T-cell (primary cell): ENCODE measurements at regions not wholly inside any gene's neighbourhood (a gene's known extent, or its start where the extent isn't known, plus 50 kb on each side); places are given as distances from the start of the nearest gene placed in this dataset.

Experiments used
- ATAC-seq, 4 experiments: fragments of 200-7000 bp in 3 of 4; fragments of 150-1000 bp in 1 of 4; cut with Tn5 transposase; replicated peaks in 1 of 4; 1 replicate in 3 of 4; 2 replicates in 1 of 4; pipeline ENCODE4 v1.10.0; 2021; ENCODE audit warnings: moderate library complexity in 3 of 4, mild to moderate bottlenecking in 2 of 4, moderate number of reproducible peaks in 1 of 4
- CTCF ChIA-PET, 2 donors: fragments of 300-600 bp; sonication (Branson Sonifier 250); formaldehyde crosslinking; loops; one replicate each; lab custom pipeline; 2022; ENCODE audit warnings: antibody characterized with exemption in 2 of 2; lab: Charles Lee
- POLR2A ChIA-PET, 2 donors: fragments of 300-600 bp; sonication (Branson Sonifier 250); formaldehyde crosslinking; loops; one replicate each; lab custom pipeline; 2022; ENCODE audit warnings: antibody characterized with exemption in 2 of 2; lab: Charles Lee
- DNase-seq, 35 experiments: peaks; one replicate each; pipeline versions ENCODE4 v3.0.0 to v3.0.0-alpha.2; 2013 to 2023
- H3K27ac ChIP-seq: one replicate; pipeline ENCODE4 v1.5.1; 2013; ENCODE audit warnings: low read length
- H3K27me3 ChIP-seq, 2 experiments: replicated peaks in 1 of 2; 1 replicate in 1 of 2; 2 replicates in 1 of 2; pipeline versions ENCODE4 v1.6.1 to v1.7.0; 2013; ENCODE audit warnings: low read length in 1 of 2, mixed read lengths in 1 of 2; ENCODE audit not compliant: control insufficient read depth in 2 of 2, insufficient read depth in 2 of 2; ENCODE audit errors: extremely low read depth in 1 of 2
- H3K36me3 ChIP-seq, 2 donors: 1 replicate in 1 of 2; 2 replicates in 1 of 2; pipeline versions ENCODE4 v1.6.1 to v1.7.0; 2013; ENCODE audit warnings: low read length in 1 of 2; ENCODE audit not compliant: control insufficient read depth in 2 of 2, insufficient read depth in 1 of 2; ENCODE audit errors: extremely low read depth in 1 of 2
- H3K4me1 ChIP-seq, 2 experiments: 1 replicate in 1 of 2; 2 replicates in 1 of 2; pipeline versions ENCODE4 v1.6.1 to v1.7.0; 2013; ENCODE audit warnings: low read length in 2 of 2, mixed read lengths in 1 of 2; ENCODE audit not compliant: insufficient read depth in 2 of 2, control insufficient read depth in 1 of 2; ENCODE audit errors: extremely low read depth in 1 of 2
- H3K4me3 ChIP-seq, 2 donors: 1 replicate in 1 of 2; 2 replicates in 1 of 2; pipeline versions ENCODE4 v1.5.1 to v1.7.0; 2013; ENCODE audit warnings: mild to moderate bottlenecking in 2 of 2, low read length in 1 of 2, moderate library complexity in 1 of 2; ENCODE audit not compliant: control insufficient read depth in 1 of 2; ENCODE audit errors: extremely low read depth in 1 of 2
- H3K9me3 ChIP-seq: 2 replicates; pipeline ENCODE4 v1.7.0; 2013
- H3K27ac Mint-ChIP-seq, 2 donors: one replicate each; pipeline ENCODE4 v1.8.0; 2020 to 2021; ENCODE audit warnings: mild to moderate bottlenecking in 2 of 2, mixed read lengths in 2 of 2
- H3K27me3 Mint-ChIP-seq, 2 donors: one replicate each; pipeline ENCODE4 v1.8.0; 2021 to 2022; ENCODE audit warnings: mixed read lengths in 2 of 2
- H3K36me3 Mint-ChIP-seq: one replicate; pipeline ENCODE4 v1.8.0; 2021; ENCODE audit warnings: mixed read lengths
- H3K4me1 Mint-ChIP-seq, 3 donors: one replicate each; pipeline ENCODE4 v1.8.0; 2020 to 2022; ENCODE audit warnings: mixed read lengths in 3 of 3, mild to moderate bottlenecking in 1 of 3
- H3K4me3 Mint-ChIP-seq, 3 donors: one replicate each; pipeline ENCODE4 v1.8.0; 2020 to 2022; ENCODE audit warnings: mild to moderate bottlenecking in 3 of 3, mixed read lengths in 3 of 3, moderate library complexity in 3 of 3
- H3K9me3 Mint-ChIP-seq, 3 donors: one replicate each; pipeline ENCODE4 v1.8.0; 2020 to 2022; ENCODE audit warnings: mixed read lengths in 3 of 3
- WGBS: methylation state at CpG from one replicate; pipeline ENCODE4 v1.1.5; 2013; ENCODE audit warnings: missing lambda C conversion rate; ENCODE audit not compliant: insufficient coverage; 5-methylcytosine and 5-hydroxymethylcytosine counted together

DNA sequence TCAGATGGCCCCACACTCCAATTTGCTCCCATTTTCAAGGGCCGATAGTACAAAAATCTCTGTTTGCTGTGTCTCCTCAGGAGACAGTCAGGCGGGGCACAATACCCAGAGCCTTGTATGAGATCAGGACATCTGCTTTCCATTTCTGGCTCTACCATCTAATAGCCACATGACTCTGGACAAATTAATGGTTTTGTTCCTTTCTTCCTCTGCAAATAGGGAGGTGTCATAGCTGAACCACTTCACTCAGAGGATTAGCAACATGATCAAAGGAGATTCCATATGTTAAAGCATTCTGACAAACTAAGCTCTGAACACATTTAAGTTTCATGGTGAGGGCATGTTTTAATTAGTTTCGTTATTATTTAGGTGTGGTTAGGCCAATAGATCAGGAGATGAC, 602.1 kb upstream of the SYT4 start:
- DNase-seq = no peak
- POLR2A ChIA-PET = no interaction called here

DNA sequence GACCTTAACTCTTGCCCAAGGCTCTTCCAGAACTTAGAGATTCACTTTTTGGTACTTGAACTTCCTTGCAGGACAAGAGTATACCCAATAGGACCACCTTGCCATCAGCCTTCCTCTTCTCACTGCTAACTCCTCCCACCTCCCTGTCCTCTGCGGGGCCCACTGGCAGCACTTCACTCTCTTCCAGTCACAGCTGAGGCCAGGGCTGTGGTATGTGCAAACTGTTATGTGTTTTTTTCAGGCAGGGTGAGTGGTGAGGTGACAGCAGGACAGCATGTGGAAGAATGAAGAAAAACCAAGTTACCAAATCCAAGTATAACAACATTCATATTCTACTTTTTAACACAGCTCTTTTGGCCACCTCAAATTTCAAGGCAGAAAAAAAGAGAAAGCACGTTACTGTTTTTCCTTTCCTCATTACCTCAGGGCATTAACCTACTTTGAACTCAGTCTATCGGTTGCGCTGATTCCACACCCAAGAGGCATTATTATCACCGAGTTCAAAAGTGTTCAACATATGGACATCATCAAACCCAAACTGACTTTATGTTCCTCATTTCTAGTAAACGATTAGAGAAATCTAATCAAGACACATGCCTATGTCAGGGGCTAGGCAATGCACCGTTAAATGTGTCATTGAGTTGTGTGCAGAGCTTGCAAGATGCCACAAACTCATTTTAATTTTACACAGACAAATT, 605.2 kb upstream of the SYT4 start:
- Mint-ChIP-seq H3K27ac (no peak overlapping the region), H3K4me3 (no peak overlapping the region), H3K36me3 (no peaks in the 10 kb centered on the region), H3K27me3 (no peaks in the 10 kb centered on the region), H3K4me1 (no peaks in the 10 kb centered on the region), H3K9me3 (peaks cover 8 to 28% (median 14%) of the 10 kb centered on the region in 3 donors)
- H3K4me1 ChIP-seq = no peaks in the 10 kb centered on the region
- no peaks in the 10 kb centered on the region for H3K27me3 ChIP-seq
- WGBS = 87% methylated on average over 4 of the region's 7 CpGs
- H3K36me3 ChIP-seq = no peaks in the 10 kb centered on the region
- H3K4me3 ChIP-seq = no peak overlapping the region
- ChIA-PET CTCF (no interaction called here), POLR2A (no interaction called here)
- no peak for DNase-seq
- H3K27ac ChIP-seq = no peak overlapping the region
- H3K9me3 ChIP-seq = no peaks in the 10 kb centered on the region
- no peak for ATAC-seq

More for the DNA sequence above, 602.1 kb upstream of the SYT4 start:
- ATAC-seq = no peak
- Histone ChIP-seq H3K4me1 (no peaks in the 10 kb centered on the region), H3K4me3 (no peak overlapping the region), H3K27ac (no peak overlapping the region), H3K36me3 (no peaks in the 10 kb centered on the region), H3K27me3 (no peaks in the 10 kb centered on the region), H3K9me3 (no peaks in the 10 kb centered on the region)
- H3K4me1 Mint-ChIP-seq = no peaks in the 10 kb centered on the region
- CTCF ChIA-PET = no interaction called here
- no peaks in the 10 kb centered on the region for H3K36me3 Mint-ChIP-seq
- peaks cover 8 to 17% (median 14%) of the 10 kb centered on the region in 3 donors for H3K9me3 Mint-ChIP-seq
- H3K4me3 Mint-ChIP-seq = no peak overlapping the region
- no peaks in the 10 kb centered on the region for H3K27me3 Mint-ChIP-seq
- WGBS = 50% methylated on average over 2 of the region's 3 CpGs
- no peak overlapping the region for H3K27ac Mint-ChIP-seq

DNA sequence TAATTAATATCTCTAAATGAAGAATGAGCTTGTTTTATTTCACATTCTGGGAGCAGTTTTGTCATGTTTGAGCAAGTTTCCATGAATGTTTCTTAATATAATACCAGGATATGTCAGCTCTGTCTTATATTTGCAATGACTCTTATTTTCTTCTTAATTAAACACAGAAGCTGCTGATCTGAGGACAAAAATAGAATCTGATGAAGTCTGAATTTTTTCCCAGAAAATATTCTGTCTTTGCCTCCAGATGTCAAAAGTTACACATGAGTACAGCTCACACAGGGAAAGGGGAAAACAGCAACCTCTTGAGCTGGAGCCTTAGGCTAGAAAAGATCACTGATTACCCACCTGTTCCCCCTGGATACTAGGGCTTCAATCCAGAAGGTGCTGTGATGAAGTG, 606.6 kb upstream of the SYT4 start:
- no peak for DNase-seq
- H3K4me3 ChIP-seq = no peak overlapping the region
- no peaks in the 10 kb centered on the region for H3K27me3 Mint-ChIP-seq
- POLR2A ChIA-PET = no interaction called here
- H3K27ac Mint-ChIP-seq = no peak overlapping the region
- no peaks in the 10 kb centered on the region for H3K4me1 Mint-ChIP-seq
- CTCF ChIA-PET = no interaction called here
- peaks cover 8 to 24% (median 14%) of the 10 kb centered on the region in 3 donors for H3K9me3 Mint-ChIP-seq
- no peaks in the 10 kb centered on the region for H3K36me3 Mint-ChIP-seq
- no peaks in the 10 kb centered on the region for H3K27me3 ChIP-seq
- no peaks in the 10 kb centered on the region for H3K4me1 ChIP-seq
- H3K27ac ChIP-seq = no peak overlapping the region
- H3K4me3 Mint-ChIP-seq = no peak overlapping the region
- no peaks in the 10 kb centered on the region for H3K9me3 ChIP-seq
- ATAC-seq = no peak
- H3K36me3 ChIP-seq = no peaks in the 10 kb centered on the region

DNA sequence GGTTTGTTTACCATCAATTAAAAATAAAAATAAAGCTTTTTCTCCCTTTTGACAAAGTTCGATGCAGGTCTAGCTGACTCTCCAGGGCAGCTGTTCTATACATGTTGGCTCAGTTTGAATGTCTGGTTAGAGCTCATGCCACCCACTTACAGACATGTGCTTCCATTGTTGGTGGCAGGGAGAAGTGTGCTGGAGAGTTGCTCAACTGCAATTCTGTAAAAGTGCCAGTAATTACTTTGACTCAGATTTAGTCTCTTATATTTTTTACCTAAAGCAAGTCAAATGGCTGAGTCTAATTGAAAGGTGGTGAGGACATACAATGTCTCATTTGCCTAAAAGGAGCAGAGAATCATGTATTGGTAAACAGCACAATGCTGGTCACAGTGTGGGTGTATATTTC, 609.1 kb upstream of the SYT4 start:
- no peaks in the 10 kb centered on the region for H3K27me3 ChIP-seq
- ATAC-seq (no peak), DNase-seq (no peak)
- H3K9me3 ChIP-seq = no peaks in the 10 kb centered on the region
- Mint-ChIP-seq H3K27me3 (no peaks in the 10 kb centered on the region), H3K27ac (no peak overlapping the region), H3K9me3 (peaks cover 4 to 21% (median 14%) of the 10 kb centered on the region in 3 donors), H3K4me3 (no peak overlapping the region), H3K4me1 (no peaks in the 10 kb centered on the region), H3K36me3 (no peaks in the 10 kb centered on the region)
- no CpG with 5 or more reads among the region's 1 CpG for WGBS
- H3K4me1 ChIP-seq = no peaks in the 10 kb centered on the region
- CTCF ChIA-PET = no interaction called here
- no peak overlapping the region for H3K4me3 ChIP-seq
- POLR2A ChIA-PET = no interaction called here
- H3K27ac ChIP-seq = no peak overlapping the region
- H3K36me3 ChIP-seq = no peaks in the 10 kb centered on the region

DNA sequence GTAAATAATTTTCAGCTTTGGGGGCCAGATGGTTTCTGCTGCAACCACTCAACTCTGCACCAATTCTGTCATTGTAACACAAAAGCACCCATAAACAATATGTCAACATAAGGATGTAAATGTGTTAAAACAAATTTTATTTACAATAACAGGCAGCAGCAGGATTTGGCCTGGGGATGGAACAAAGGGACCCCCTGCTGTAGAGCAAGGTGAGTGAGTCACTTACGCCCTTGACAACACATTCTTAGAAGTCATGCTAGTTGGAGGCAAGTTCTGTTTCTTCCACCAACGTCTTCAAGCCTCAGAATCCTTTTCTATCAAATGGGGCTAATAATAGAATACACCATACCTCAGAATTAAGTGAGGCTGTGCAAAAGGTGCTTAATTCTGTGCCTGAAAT, 610.2 kb upstream of the SYT4 start:
- no peaks in the 10 kb centered on the region for H3K36me3 Mint-ChIP-seq
- DNase-seq = no peak

DNA sequence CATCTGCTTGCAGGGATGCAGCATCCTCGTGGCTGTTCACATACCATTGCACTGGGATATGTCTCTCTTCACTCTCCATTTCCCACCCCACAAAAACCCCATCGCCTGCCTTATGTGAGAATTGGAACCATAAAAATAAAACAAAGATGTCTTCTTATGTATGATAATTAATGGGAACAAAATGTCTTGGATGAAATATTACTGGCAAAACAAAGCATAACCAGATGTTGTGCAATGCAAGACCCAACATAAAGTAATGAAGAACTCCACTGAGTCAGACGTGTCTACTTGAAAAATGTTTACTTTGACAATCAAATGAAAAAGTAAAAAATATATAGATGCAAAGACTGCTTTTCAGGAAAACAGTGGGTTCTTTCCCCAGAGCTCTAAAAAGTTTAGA, 611.3 kb upstream of the SYT4 start:
- ATAC-seq (no peak), DNase-seq (no peak)
- Histone ChIP-seq H3K4me1 (no peaks in the 10 kb centered on the region), H3K27ac (no peak overlapping the region), H3K4me3 (no peak overlapping the region), H3K27me3 (no peaks in the 10 kb centered on the region), H3K9me3 (no peaks in the 10 kb centered on the region), H3K36me3 (no peaks in the 10 kb centered on the region)
- POLR2A ChIA-PET = no interaction called here
- WGBS = no CpG with 5 or more reads among the region's 3 CpGs
- H3K4me3 Mint-ChIP-seq = no peak overlapping the region
- H3K27ac Mint-ChIP-seq = no peak overlapping the region
- H3K36me3 Mint-ChIP-seq = no peaks in the 10 kb centered on the region
- H3K4me1 Mint-ChIP-seq = no peaks in the 10 kb centered on the region
- CTCF ChIA-PET = no interaction called here
- H3K9me3 Mint-ChIP-seq = peaks cover 4 to 26% (median 14%) of the 10 kb centered on the region in 3 donors
- no peaks in the 10 kb centered on the region for H3K27me3 Mint-ChIP-seq

More for the DNA sequence above, 610.2 kb upstream of the SYT4 start:
- ATAC-seq = no peak
- Mint-ChIP-seq H3K27me3 (no peaks in the 10 kb centered on the region), H3K4me3 (no peak overlapping the region), H3K4me1 (no peaks in the 10 kb centered on the region), H3K27ac (no peak overlapping the region), H3K9me3 (peaks cover 4 to 24% (median 14%) of the 10 kb centered on the region in 3 donors)
- Histone ChIP-seq H3K36me3 (no peaks in the 10 kb centered on the region), H3K27ac (no peak overlapping the region), H3K9me3 (no peaks in the 10 kb centered on the region), H3K4me1 (no peaks in the 10 kb centered on the region), H3K27me3 (no peaks in the 10 kb centered on the region), H3K4me3 (no peak overlapping the region)
- no CpG with 5 or more reads among the region's 2 CpGs for WGBS
- CTCF ChIA-PET = no interaction called here
- POLR2A ChIA-PET = no interaction called here
